Activated naive CD4-positive, alpha-beta T cell treated with anti-CD3 and anti-CD28 coated beads, Interleukin-2, amount 10 ng/mL, durations not matched to agents 7 days and 5 days (primary cell): ENCODE measurements at regions not wholly inside any gene's neighbourhood (a gene's known extent, or its start where the extent isn't known, plus 50 kb on each side); places are given as distances from the start of the nearest gene placed in this dataset.
"Not testable (repeated sequence)": the region's sequence is repeated elsewhere in the genome, so short reads cannot be mapped to it uniquely, and the experiment has no call there.

Experiments used
- CTCF ChIA-PET: fragments of 350-600 bp; sonication (Branson Sonifier 250); formaldehyde crosslinking; loops from one replicate; lab custom pipeline; 2021; ENCODE audit warnings: antibody characterized with exemption; lab: Charles Lee
- DNase-seq: peaks from one replicate; pipeline ENCODE4 v3.0.0-alpha.2; 2020
- H3K27ac Mint-ChIP-seq: one replicate; pipeline ENCODE4 v1.8.0; 2021; ENCODE audit warnings: mild to moderate bottlenecking, moderate library complexity, mixed read lengths
- H3K27me3 Mint-ChIP-seq: one replicate; pipeline ENCODE4 v1.8.0; 2021; ENCODE audit warnings: mild to moderate bottlenecking, mixed read lengths
- H3K36me3 Mint-ChIP-seq: one replicate; pipeline ENCODE4 v1.8.0; 2021; ENCODE audit warnings: mixed read lengths
- H3K4me1 Mint-ChIP-seq: one replicate; pipeline ENCODE4 v1.8.0; 2021; ENCODE audit warnings: mixed read lengths
- H3K4me3 Mint-ChIP-seq: one replicate; pipeline ENCODE4 v1.8.0; 2021; ENCODE audit warnings: mild to moderate bottlenecking, moderate library complexity, mixed read lengths
- H3K9me3 Mint-ChIP-seq: one replicate; pipeline ENCODE4 v1.8.0; 2021; ENCODE audit warnings: mixed read lengths

DNA sequence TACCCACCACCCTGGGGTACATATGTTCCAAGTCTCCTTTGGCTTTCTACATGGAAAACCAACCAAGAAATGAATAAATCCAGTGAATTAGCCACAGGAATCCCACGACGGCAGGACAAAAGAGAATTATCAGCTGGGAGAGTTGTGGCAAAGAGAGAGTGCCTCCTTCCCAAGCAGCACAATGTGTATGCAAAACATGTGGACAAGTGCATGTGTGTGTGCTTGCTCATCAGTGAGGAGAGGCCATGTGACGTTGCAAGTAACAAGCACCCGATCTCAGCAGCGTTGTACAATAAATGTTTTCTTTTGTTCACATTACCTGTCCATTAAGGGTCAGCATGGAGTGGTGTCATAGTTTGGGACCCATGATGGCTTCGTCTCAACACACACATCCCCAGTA is 50.0 kb upstream of the EMX2 start:
- H3K9me3 Mint-ChIP-seq: no peaks in the 10 kb centered on the region
- no peaks in the 10 kb centered on the region for H3K4me1 Mint-ChIP-seq
- DNase-seq: no peak
- peaks cover 24% of the 10 kb centered on the region for H3K27me3 Mint-ChIP-seq
- CTCF ChIA-PET: no interaction called here
- H3K4me3 Mint-ChIP-seq: no peak overlapping the region
- H3K27ac Mint-ChIP-seq: no peak overlapping the region
- no peaks in the 10 kb centered on the region for H3K36me3 Mint-ChIP-seq

DNA sequence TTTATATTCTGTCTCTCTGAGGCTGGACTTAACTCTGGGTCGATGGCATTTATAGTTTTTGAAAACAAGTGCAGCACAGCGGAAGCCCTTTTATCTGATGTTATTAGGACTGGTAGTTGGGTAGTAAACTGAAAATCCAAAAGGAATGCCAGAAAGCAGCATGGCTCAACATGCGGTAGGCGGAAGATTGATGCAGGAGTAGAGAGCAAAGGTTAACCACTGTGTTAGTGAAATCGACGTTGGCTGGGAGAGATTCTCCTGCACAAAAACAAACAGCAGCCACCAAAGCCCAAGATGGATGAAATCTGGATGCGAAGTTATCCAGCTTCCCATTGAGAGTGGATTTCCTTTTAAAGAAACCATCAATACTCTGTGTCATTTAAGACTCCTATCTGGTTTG is 54.5 kb upstream of the EMX2 start:
- Mint-ChIP-seq H3K27me3 (no peaks in the 10 kb centered on the region), H3K4me3 (no peak overlapping the region), H3K27ac (no peak overlapping the region), H3K4me1 (no peaks in the 10 kb centered on the region), H3K9me3 (no peaks in the 10 kb centered on the region), H3K36me3 (no peaks in the 10 kb centered on the region)
- CTCF ChIA-PET: no interaction called here
- no peak for DNase-seq

GRCh38 chr10:117486606-117487005 is 55.9 kb upstream of the EMX2 start:
- H3K4me3 Mint-ChIP-seq: no peak overlapping the region
- no peaks in the 10 kb centered on the region for H3K27me3 Mint-ChIP-seq
- CTCF ChIA-PET: no interaction called here
- no peak for DNase-seq
- no peaks in the 10 kb centered on the region for H3K9me3 Mint-ChIP-seq
- H3K27ac Mint-ChIP-seq: no peak overlapping the region
- H3K4me1 Mint-ChIP-seq: no peaks in the 10 kb centered on the region
- no peaks in the 10 kb centered on the region for H3K36me3 Mint-ChIP-seq

GRCh38 chr10:117483056-117483590 is 59.4 kb upstream of the EMX2 start:
- Mint-ChIP-seq H3K9me3 (no peaks in the 10 kb centered on the region), H3K27ac (no peak overlapping the region), H3K27me3 (peaks cover 5% of the 10 kb centered on the region)

DNA sequence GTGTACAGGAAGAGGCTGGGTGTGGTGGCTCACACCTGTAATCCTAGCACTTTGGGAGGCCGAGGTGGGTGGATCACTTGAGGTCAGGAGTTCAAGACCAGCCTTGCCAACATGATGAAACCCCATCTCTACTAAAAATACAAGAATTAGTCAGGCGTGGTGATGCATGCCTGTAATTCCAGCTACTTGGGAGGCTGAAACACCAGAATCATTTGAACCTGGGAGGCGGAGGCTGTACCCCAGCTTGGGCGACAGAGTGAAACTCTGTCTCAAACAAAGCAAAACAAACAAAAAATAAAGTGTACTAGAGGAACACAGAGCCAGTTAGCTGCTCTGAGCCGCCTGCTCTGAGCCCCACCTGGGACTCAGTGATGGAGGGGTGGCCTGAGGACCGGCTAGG is 61.5 kb upstream of the EMX2 start:
- H3K4me3 Mint-ChIP-seq, H3K36me3 Mint-ChIP-seq, H3K9me3 Mint-ChIP-seq, CTCF ChIA-PET, DNase-seq, H3K4me1 Mint-ChIP-seq, H3K27ac Mint-ChIP-seq: not testable (repeated sequence)
- H3K27me3 Mint-ChIP-seq: peaks cover 20% of the 10 kb centered on the region

More at GRCh38 chr10:117483056-117483590, 59.4 kb upstream of the EMX2 start:
- Mint-ChIP-seq H3K4me1 (no peaks in the 10 kb centered on the region), H3K4me3 (no peak overlapping the region), H3K36me3 (no peaks in the 10 kb centered on the region)
- no peak for DNase-seq
- CTCF ChIA-PET: no interaction called here

GRCh38 chr10:117480097-117480496 is 62.4 kb upstream of the EMX2 start:
- Mint-ChIP-seq H3K27me3 (peaks cover 20% of the 10 kb centered on the region), H3K27ac (no peak overlapping the region), H3K36me3 (no peaks in the 10 kb centered on the region), H3K4me1 (no peaks in the 10 kb centered on the region), H3K9me3 (no peaks in the 10 kb centered on the region), H3K4me3 (no peak overlapping the region)
- CTCF ChIA-PET: interaction anchor here (1.1 kb wide), 1 partner anchor 264 kb away, joined by 5 read pairs; no protein-coding TSS in a partner anchor
- DNase-seq: no peak

DNA sequence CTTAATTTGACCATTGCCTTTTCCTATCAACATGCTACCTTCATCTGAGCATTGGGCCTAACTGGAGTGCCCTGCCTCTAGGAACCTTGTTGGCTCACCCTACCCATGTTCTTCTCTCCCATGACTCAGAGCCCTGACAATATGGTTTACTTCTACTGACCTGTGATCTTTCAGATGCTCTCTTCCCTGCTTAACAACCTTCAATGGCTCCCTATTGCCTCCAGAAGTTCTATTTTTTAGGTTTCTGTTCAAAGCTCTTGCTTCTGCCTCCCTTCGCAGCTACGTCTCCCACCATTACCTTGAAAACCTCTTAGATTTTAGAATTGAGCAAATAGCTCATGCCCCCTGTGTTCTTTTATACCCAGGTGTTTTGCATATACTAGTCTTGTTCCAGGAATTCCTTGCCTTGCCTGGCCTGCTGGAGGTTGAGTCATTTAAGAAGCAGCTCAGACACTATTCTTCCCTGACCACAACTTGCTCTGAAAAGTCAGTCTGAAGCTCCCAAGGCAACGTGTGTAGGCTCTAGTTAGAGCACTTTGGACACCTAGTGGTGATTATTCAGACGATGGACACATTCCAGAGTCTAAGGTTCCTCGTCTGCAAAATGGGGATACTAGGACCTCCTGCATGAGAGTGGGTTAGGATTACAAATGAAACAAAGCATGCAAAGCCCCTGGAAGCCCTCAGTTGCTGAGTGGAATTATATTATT is 64.4 kb upstream of the EMX2 start:
- no peaks in the 10 kb centered on the region for H3K9me3 Mint-ChIP-seq
- DNase-seq: no peak
- CTCF ChIA-PET: no interaction called here
- H3K4me3 Mint-ChIP-seq: no peak overlapping the region
- peaks cover 25% of the 10 kb centered on the region for H3K27me3 Mint-ChIP-seq
- H3K27ac Mint-ChIP-seq: no peak overlapping the region
- no peaks in the 10 kb centered on the region for H3K4me1 Mint-ChIP-seq
- H3K36me3 Mint-ChIP-seq: no peaks in the 10 kb centered on the region

- Mint-ChIP-seq H3K27me3 (peaks cover 29% of the 10 kb centered on the region), H3K4me1 (no peaks in the 10 kb centered on the region), H3K36me3 (no peaks in the 10 kb centered on the region), H3K9me3 (no peaks in the 10 kb centered on the region), H3K4me3 (no peak overlapping the region), H3K27ac (no peak overlapping the region)
- DNase-seq: no peak
- CTCF ChIA-PET: no interaction called here
Observed at GRCh38 chr10:117477211-117477947, 65.2 kb upstream of the EMX2 start.

DNA sequence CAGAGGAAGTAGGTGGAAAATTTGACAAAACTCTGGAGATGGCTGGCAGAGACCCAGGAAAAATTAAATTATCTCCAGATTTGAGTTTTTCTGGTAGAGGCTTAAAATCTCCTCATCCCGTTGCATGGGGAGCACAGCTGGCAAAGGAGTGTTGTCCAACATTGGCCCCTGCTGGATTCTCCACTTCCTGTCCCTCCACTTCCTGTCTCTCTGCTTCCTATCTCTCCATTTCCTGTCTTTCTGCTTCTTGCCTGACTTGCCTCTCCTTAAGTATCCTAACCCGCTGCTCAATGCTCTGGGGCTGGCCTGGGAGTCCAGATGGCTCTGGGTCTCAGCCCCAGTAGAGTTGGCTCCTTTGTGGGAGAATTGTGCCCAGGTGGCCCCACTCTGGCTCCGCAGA is 65.8 kb upstream of the EMX2 start:
- CTCF ChIA-PET: no interaction called here
- Mint-ChIP-seq H3K4me3 (no peak overlapping the region), H3K36me3 (no peaks in the 10 kb centered on the region), H3K27ac (no peak overlapping the region), H3K27me3 (peaks cover 29% of the 10 kb centered on the region), H3K4me1 (no peaks in the 10 kb centered on the region), H3K9me3 (no peaks in the 10 kb centered on the region)
- DNase-seq: no peak

- H3K9me3 Mint-ChIP-seq: no peaks in the 10 kb centered on the region
- peaks cover 29% of the 10 kb centered on the region for H3K27me3 Mint-ChIP-seq
- CTCF ChIA-PET: no interaction called here
Observed at GRCh38 chr10:117476281-117476680, 66.3 kb upstream of the EMX2 start.

DNA sequence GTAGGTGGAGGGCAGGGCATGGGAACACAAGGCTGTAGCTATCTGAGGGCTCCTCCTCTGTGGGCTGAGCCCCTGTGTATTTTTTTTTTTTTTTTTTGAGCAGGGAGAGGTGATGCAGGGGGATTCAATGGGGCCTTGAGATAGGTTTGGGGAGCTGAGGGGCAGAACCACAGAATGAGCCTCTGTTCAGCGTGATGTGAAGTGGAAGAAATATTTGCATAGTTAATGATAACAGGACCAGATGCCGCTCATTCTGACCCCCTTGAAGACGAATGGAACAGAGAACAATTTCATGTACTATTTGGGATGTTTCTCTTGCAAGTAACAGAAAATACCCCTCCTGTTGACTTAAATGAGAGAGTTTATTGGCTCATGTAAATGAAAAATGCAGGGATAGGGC is 69.7 kb upstream of the EMX2 start:
- no peaks in the 10 kb centered on the region for H3K9me3 Mint-ChIP-seq
- CTCF ChIA-PET: no interaction called here

More at GRCh38 chr10:117476281-117476680, 66.3 kb upstream of the EMX2 start:
- Mint-ChIP-seq H3K4me1 (no peaks in the 10 kb centered on the region), H3K36me3 (no peaks in the 10 kb centered on the region), H3K27ac (no peak overlapping the region), H3K4me3 (no peak overlapping the region)
- no peak for DNase-seq

GRCh38 chr10:117471344-117471874 is 71.1 kb upstream of the EMX2 start:
- Mint-ChIP-seq H3K9me3 (no peaks in the 10 kb centered on the region), H3K36me3 (no peaks in the 10 kb centered on the region), H3K4me3 (no peak overlapping the region), H3K27me3 (peaks cover 11% of the 10 kb centered on the region), H3K4me1 (no peaks in the 10 kb centered on the region), H3K27ac (no peak overlapping the region)
- no peak for DNase-seq
- CTCF ChIA-PET: no interaction called here

More for the DNA sequence above, 69.7 kb upstream of the EMX2 start:
- no peaks in the 10 kb centered on the region for H3K36me3 Mint-ChIP-seq
- no peak for DNase-seq
- no peaks in the 10 kb centered on the region for H3K4me1 Mint-ChIP-seq
- H3K4me3 Mint-ChIP-seq: no peak overlapping the region
- H3K27ac Mint-ChIP-seq: no peak overlapping the region
- H3K27me3 Mint-ChIP-seq: peaks cover 23% of the 10 kb centered on the region

GRCh38 chr10:117470733-117471132 is 71.8 kb upstream of the EMX2 start:
- CTCF ChIA-PET: no interaction called here
- no peak for DNase-seq
- H3K27me3 Mint-ChIP-seq: peaks cover 9% of the 10 kb centered on the region
- no peaks in the 10 kb centered on the region for H3K9me3 Mint-ChIP-seq
- H3K4me1 Mint-ChIP-seq: no peaks in the 10 kb centered on the region
- no peak overlapping the region for H3K4me3 Mint-ChIP-seq
- H3K36me3 Mint-ChIP-seq: no peaks in the 10 kb centered on the region
- H3K27ac Mint-ChIP-seq: no peak overlapping the region

DNA sequence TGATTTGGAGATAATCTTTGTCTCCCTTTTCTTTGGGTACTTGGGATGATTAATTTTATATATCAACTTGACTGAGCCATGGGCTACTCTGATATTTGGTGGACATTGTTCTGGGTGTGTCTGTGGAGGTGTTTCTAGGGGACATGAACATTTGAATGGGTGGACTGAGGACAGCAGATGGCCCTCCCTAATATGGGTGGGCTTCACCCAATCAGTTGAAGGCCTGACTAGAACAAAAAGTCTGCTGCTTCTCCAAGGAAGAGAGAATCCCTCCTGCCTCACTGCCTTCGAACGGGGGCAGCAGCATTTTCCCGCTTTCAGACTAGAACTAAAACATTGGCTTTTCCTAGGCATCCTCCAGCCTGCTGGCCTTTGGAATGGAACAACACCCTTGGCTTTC is 73.9 kb upstream of the EMX2 start:
- CTCF ChIA-PET: no interaction called here
- Mint-ChIP-seq H3K9me3 (no peaks in the 10 kb centered on the region), H3K4me3 (no peak overlapping the region), H3K4me1 (no peaks in the 10 kb centered on the region), H3K36me3 (no peaks in the 10 kb centered on the region), H3K27ac (no peak overlapping the region), H3K27me3 (peaks cover 4% of the 10 kb centered on the region)
- no peak for DNase-seq

DNA sequence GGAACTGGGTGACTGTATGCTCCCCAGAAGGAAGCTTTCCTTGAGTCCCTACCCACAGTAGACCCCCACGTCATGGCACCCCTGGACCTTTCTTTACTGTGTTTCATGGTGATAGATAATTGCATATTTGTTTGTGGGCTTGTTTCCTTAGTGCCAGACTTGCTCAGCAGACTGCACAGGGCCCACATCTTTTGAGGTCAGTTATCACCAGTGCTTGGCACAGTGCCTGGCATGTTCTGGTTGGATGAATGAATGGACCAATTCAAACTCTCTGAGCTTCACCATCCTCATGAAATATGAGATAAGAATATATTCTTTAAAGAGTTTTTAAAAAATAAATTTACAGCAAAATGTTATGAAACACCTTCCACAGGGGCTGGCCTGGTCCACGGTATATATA is 78.4 kb upstream of the EMX2 start:
- Mint-ChIP-seq H3K36me3 (no peaks in the 10 kb centered on the region), H3K4me3 (no peak overlapping the region), H3K9me3 (peaks cover 3% of the 10 kb centered on the region), H3K27ac (no peak overlapping the region), H3K27me3 (no peaks in the 10 kb centered on the region), H3K4me1 (no peaks in the 10 kb centered on the region)
- no peak for DNase-seq
- CTCF ChIA-PET: no interaction called here
